Natural killer cell treated with Interleukin-12 subunit alpha and Interleukin-12 subunit beta and Interleukin-15 and Interleukin-18, amount 100 ng/mL, for 72 hours (primary cell): ENCODE measurements at regions not wholly inside any gene's neighbourhood (a gene's known extent, or its start where the extent isn't known, plus 50 kb on each side); places are given as distances from the start of the nearest gene placed in this dataset.

Experiments used
- ATAC-seq, 2 donors: fragments of 150-1000 bp; cut with Tn5 transposase in 1 of 2; sonication (Bioruptor Pico), chemical (Tn5 transposase) in 1 of 2; 2 replicates each; pipeline ENCODE4 v1.10.0; 2021
- DNase-seq: peaks from one replicate; pipeline ENCODE4 v3.0.0; 2022; ENCODE audit warnings: low spot score
- H3K27ac Mint-ChIP-seq, 2 donors: 1 replicate in 1 of 2; 2 replicates in 1 of 2; pipeline ENCODE4 v1.8.0; 2022; ENCODE audit warnings: mixed read lengths in 2 of 2, mild to moderate bottlenecking in 1 of 2, moderate library complexity in 1 of 2
- H3K27me3 Mint-ChIP-seq, 2 donors: 1 replicate in 1 of 2; 2 replicates in 1 of 2; pipeline ENCODE4 v1.8.0; 2022; ENCODE audit warnings: mixed read lengths in 2 of 2
- H3K36me3 Mint-ChIP-seq: one replicate; pipeline ENCODE4 v1.8.0; 2022; ENCODE audit warnings: mixed read lengths
- H3K4me1 Mint-ChIP-seq, 2 donors: 1 replicate in 1 of 2; 2 replicates in 1 of 2; pipeline ENCODE4 v1.8.0; 2022; ENCODE audit warnings: low read depth in 2 of 2, mixed read lengths in 2 of 2, mild to moderate bottlenecking in 1 of 2
- H3K4me3 Mint-ChIP-seq: one replicate; pipeline ENCODE4 v1.8.0; 2022; ENCODE audit warnings: mixed read lengths
- H3K9me3 Mint-ChIP-seq: 2 replicates; pipeline ENCODE4 v1.8.0; 2022; ENCODE audit warnings: mixed read lengths

GRCh38 chr10:47179291-47179647 lies 120.7 kb upstream of the GDF10 start:
- no peak for DNase-seq
- no peaks in the 10 kb centered on the region for H3K27me3 Mint-ChIP-seq
- H3K4me3 Mint-ChIP-seq: no peak overlapping the region

DNA sequence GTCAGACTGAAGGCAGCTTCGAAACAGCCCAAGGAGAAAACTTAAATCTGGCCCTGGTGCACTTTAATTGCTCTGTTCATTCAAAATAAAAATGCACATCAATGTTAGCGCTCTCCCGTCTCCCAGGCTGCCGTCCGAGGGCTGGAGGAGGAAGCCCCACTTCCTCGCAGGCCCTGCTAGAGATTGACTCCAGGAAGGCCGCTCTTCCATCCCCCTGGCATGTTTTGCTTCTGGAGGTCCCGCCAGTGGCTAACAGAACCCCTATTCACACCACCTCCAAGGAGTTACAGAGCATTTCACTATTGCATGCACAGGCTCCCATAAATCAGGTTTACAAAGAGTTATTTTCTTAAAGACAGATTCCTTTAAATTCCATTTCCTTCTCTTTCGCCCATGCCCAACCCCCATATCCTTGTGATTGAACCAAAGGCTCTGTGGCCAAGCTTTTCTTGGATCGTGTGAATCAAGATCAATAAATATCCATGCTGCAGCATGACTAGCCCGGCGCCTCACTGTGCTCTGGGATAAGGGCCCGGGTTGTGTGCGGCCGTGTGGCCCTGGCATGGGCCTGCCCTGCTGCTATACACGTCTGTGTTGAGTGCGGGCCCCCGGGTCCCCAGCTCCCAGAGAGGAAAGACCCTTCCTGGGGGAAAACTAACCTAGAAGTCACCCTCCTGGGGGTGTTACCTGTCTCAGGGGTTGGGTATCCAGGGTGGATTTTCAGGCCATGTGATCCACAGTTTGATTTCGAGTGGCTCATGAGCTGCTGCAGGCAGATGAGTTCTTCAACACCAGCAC lies 118.7 kb upstream of the GDF10 start:
- DNase-seq (no peak), ATAC-seq (no peak)
- H3K36me3 Mint-ChIP-seq: no peaks in the 10 kb centered on the region
- no peak overlapping the region for H3K4me3 Mint-ChIP-seq
- no peaks in the 10 kb centered on the region for H3K27me3 Mint-ChIP-seq
- H3K27ac Mint-ChIP-seq: no peak overlapping the region
- H3K9me3 Mint-ChIP-seq: no peaks in the 10 kb centered on the region
- no peaks in the 10 kb centered on the region for H3K4me1 Mint-ChIP-seq

More at GRCh38 chr10:47179291-47179647, 120.7 kb upstream of the GDF10 start:
- H3K4me1 Mint-ChIP-seq: no peaks in the 10 kb centered on the region
- ATAC-seq: peak; percentile 43 to 48
- H3K27ac Mint-ChIP-seq: no peak overlapping the region
- H3K36me3 Mint-ChIP-seq: no peaks in the 10 kb centered on the region
- H3K9me3 Mint-ChIP-seq: no peaks in the 10 kb centered on the region

- no peaks in the 10 kb centered on the region for H3K27me3 Mint-ChIP-seq
- H3K36me3 Mint-ChIP-seq: no peaks in the 10 kb centered on the region
- no peak for ATAC-seq
- peak; percentile 34 for DNase-seq
- no peak overlapping the region for H3K27ac Mint-ChIP-seq
- no peaks in the 10 kb centered on the region for H3K4me1 Mint-ChIP-seq
- no peak overlapping the region for H3K4me3 Mint-ChIP-seq
- H3K9me3 Mint-ChIP-seq: no peaks in the 10 kb centered on the region
These were observed 116.9 kb upstream of the GDF10 start for GRCh38 chr10:47182934-47183703.

- no peak overlapping the region for H3K27ac Mint-ChIP-seq
- no peaks in the 10 kb centered on the region for H3K36me3 Mint-ChIP-seq
- no peak overlapping the region for H3K4me3 Mint-ChIP-seq
- no peak for ATAC-seq
- no peaks in the 10 kb centered on the region for H3K27me3 Mint-ChIP-seq
- H3K9me3 Mint-ChIP-seq: no peaks in the 10 kb centered on the region
- no peaks in the 10 kb centered on the region for H3K4me1 Mint-ChIP-seq
- DNase-seq: no peak
These were observed 116.3 kb upstream of the GDF10 start for GRCh38 chr10:47183704-47184041.

DNA sequence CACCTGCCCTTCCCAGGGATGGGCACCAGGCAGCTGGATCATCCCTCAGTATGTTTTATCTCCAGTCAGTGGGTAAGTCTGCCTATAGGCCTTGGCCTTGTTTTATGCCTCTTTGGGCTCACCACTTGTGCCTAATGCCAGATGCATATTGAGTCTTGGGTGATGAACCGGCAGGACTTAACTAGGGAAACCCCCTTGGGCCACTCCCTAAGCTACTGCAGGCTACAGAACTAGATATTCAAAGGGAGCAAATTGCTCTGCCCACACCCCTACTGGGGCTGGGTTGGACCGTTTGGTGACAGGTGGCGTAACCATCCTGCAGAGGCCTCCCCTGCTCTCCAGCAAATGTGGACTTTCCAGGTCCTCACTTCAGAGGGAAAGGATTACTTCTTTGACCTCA lies 115.7 kb upstream of the GDF10 start:
- H3K36me3 Mint-ChIP-seq: no peaks in the 10 kb centered on the region
- no peak overlapping the region for H3K27ac Mint-ChIP-seq
- H3K27me3 Mint-ChIP-seq: no peaks in the 10 kb centered on the region
- no peaks in the 10 kb centered on the region for H3K4me1 Mint-ChIP-seq
- DNase-seq (no peak), ATAC-seq (no peak)
- no peaks in the 10 kb centered on the region for H3K9me3 Mint-ChIP-seq
- H3K4me3 Mint-ChIP-seq: no peak overlapping the region

- Mint-ChIP-seq H3K27ac (no peak overlapping the region), H3K4me3 (no peak overlapping the region), H3K27me3 (no peaks in the 10 kb centered on the region), H3K36me3 (no peaks in the 10 kb centered on the region), H3K9me3 (no peaks in the 10 kb centered on the region), H3K4me1 (no peaks in the 10 kb centered on the region)
- peak in 1 of 2 donors; percentile 17 for ATAC-seq
- no peak for DNase-seq
These were observed 115.2 kb upstream of the GDF10 start for GRCh38 chr10:47184724-47185330.

DNA sequence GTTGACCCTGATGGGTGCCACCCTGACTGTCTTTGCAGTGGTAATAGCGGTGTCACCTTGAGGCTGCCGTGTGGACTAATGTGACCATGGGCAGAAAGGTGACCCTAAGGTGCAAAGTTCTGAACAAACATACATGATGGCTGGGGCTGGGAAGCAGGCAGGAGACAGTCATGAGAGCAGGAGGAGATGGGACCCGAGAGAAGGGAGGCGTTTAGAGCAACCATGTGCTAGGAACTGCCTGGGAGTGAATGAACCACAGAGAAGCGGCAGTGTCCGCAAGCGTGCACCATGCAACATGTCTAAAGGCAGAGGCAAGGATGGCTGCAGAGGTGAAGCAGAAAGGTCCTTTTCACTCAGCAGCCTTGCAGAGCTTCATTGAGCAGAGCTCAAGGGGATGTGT lies 113.1 kb upstream of the GDF10 start:
- Mint-ChIP-seq H3K4me3 (no peak overlapping the region), H3K27ac (no peak overlapping the region), H3K4me1 (no peaks in the 10 kb centered on the region), H3K9me3 (no peaks in the 10 kb centered on the region), H3K27me3 (no peaks in the 10 kb centered on the region), H3K36me3 (no peaks in the 10 kb centered on the region)
- no peak for DNase-seq
- ATAC-seq: no peak

DNA sequence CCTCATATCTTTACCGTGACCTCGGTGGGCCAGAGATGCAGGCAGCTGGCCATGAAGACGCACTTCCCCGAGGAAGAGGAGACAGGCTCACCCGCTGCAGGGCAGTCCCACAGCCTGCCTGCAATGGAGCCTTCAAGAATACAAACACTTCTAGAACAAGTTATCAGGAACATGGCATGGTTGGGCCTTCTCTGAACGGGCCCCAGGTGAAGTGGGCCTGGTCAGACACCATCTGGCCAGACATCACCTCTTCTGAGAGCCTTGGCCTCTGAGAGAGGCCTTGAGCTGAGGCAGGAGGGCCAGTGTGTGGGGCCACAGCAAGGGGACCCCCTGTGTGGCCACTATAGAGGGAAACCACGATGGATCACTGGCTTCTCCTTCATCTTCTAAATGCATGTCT lies 112.4 kb upstream of the GDF10 start:
- no peaks in the 10 kb centered on the region for H3K36me3 Mint-ChIP-seq
- H3K27ac Mint-ChIP-seq: no peak overlapping the region
- H3K4me1 Mint-ChIP-seq: no peaks in the 10 kb centered on the region
- no peaks in the 10 kb centered on the region for H3K9me3 Mint-ChIP-seq
- DNase-seq (no peak), ATAC-seq (no peak)
- H3K4me3 Mint-ChIP-seq: no peak overlapping the region
- no peaks in the 10 kb centered on the region for H3K27me3 Mint-ChIP-seq

DNA sequence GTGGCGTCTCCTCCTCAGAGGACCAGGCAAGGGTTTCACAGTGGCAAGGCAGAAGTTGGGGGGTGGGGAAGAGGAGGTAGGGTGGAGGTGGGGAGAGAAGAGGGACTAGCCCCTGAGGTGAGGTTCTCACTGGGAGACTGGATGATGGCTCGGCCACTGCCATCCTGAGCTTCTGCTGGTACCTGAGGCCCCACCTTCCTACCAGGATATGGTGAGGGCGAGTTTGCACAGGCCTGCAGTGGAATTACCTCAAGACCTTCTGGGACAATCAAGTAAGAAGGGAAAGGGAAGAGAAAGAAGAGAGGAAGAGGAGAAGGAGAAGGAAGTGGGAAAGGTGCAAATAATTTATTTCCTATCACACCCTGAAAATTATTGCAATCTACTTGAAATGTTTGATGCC lies 111.8 kb upstream of the GDF10 start:
- no peak overlapping the region for H3K27ac Mint-ChIP-seq
- H3K9me3 Mint-ChIP-seq: no peaks in the 10 kb centered on the region
- H3K36me3 Mint-ChIP-seq: no peaks in the 10 kb centered on the region
- H3K4me3 Mint-ChIP-seq: no peak overlapping the region
- no peaks in the 10 kb centered on the region for H3K4me1 Mint-ChIP-seq
- no peak for ATAC-seq
- H3K27me3 Mint-ChIP-seq: no peaks in the 10 kb centered on the region
- DNase-seq: no peak

DNA sequence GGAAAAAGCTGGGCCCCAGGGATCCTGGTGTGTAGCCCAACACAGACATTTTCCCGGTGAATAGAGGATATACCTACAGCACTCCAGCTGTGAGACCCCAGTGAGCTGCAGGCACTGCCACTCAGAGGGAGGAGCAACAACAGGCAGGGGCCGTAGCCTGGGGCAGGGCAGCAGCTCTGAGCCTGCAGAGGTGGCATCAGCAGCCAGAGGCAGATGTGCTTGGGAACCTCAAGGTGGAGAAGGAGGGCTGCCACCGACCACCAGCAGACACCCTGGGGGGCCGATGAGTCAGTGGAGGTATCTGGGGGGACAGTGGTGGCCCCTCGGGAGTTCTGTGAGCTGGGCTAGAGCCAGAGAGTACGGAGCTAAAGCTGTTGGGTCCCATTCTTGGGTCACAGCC lies 110.2 kb upstream of the GDF10 start:
- Mint-ChIP-seq H3K9me3 (no peaks in the 10 kb centered on the region), H3K27me3 (no peaks in the 10 kb centered on the region), H3K4me3 (no peak overlapping the region), H3K4me1 (no peaks in the 10 kb centered on the region), H3K27ac (no peak overlapping the region), H3K36me3 (no peaks in the 10 kb centered on the region)
- DNase-seq (no peak), ATAC-seq (no peak)

- no peaks in the 10 kb centered on the region for H3K4me1 Mint-ChIP-seq
- no peaks in the 10 kb centered on the region for H3K9me3 Mint-ChIP-seq
- H3K27ac Mint-ChIP-seq: no peak overlapping the region
- H3K27me3 Mint-ChIP-seq: no peaks in the 10 kb centered on the region
- H3K4me3 Mint-ChIP-seq: no peak overlapping the region
- H3K36me3 Mint-ChIP-seq: no peaks in the 10 kb centered on the region
- DNase-seq: no peak
- no peak for ATAC-seq
These were observed 109.7 kb upstream of the GDF10 start for GRCh38 chr10:47190301-47190700.

- no peaks in the 10 kb centered on the region for H3K9me3 Mint-ChIP-seq
- H3K27ac Mint-ChIP-seq: no peak overlapping the region
- ATAC-seq (peak in 1 of 2 donors; percentile 7), DNase-seq (no peak)
- H3K4me3 Mint-ChIP-seq: no peak overlapping the region
- no peaks in the 10 kb centered on the region for H3K27me3 Mint-ChIP-seq
- H3K4me1 Mint-ChIP-seq: no peaks in the 10 kb centered on the region
- no peaks in the 10 kb centered on the region for H3K36me3 Mint-ChIP-seq
These were observed 109.1 kb upstream of the GDF10 start for GRCh38 chr10:47190802-47191450.

- Mint-ChIP-seq H3K27ac (no peak overlapping the region), H3K36me3 (no peaks in the 10 kb centered on the region), H3K4me1 (no peaks in the 10 kb centered on the region), H3K27me3 (no peaks in the 10 kb centered on the region), H3K4me3 (no peak overlapping the region), H3K9me3 (no peaks in the 10 kb centered on the region)
- ATAC-seq (no peak), DNase-seq (no peak)
These were observed 107.7 kb upstream of the GDF10 start for GRCh38 chr10:47192273-47192672.

DNA sequence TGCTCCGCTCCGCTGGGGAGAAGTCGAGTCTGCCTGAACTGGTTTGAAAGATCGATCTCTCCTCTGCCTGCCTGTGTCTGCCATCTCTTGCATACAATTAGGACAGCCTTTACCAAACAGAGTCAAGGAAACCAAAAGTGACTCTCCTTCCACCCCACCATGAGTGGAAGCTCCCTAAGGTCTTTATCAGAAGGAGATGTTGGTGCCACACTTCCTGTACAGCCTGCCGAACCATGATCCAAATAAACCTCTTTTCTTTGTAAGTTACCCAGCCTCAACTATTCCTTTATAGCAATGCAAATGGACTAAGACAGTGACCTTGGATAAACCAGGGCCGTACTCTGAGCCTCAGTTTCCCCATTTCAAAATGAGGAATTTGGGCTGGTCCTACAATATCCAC lies 106.3 kb upstream of the GDF10 start:
- no peak overlapping the region for H3K4me3 Mint-ChIP-seq
- no peaks in the 10 kb centered on the region for H3K9me3 Mint-ChIP-seq
- ATAC-seq: no peak

More for the DNA sequence above, 106.3 kb upstream of the GDF10 start:
- no peak overlapping the region for H3K27ac Mint-ChIP-seq
- no peaks in the 10 kb centered on the region for H3K36me3 Mint-ChIP-seq
- no peak for DNase-seq
- no peaks in the 10 kb centered on the region for H3K27me3 Mint-ChIP-seq
- no peaks in the 10 kb centered on the region for H3K4me1 Mint-ChIP-seq
